HCT116 (cell line): ENCODE measurements at regions not wholly inside any gene's neighbourhood (a gene's known extent, or its start where the extent isn't known, plus 50 kb on each side); places are given as distances from the start of the nearest gene placed in this dataset.

Source experiments
- ATAC-seq: fragments of 200-7000 bp; cut with Tn5 transposase; 2 replicates; pipeline ENCODE4 v1.9.1; 2020; ENCODE audit warnings: mild to moderate bottlenecking, moderate library complexity
- BruUV-seq: library from RNA; stranded (reverse); fragments of 400-500 nt; replicated peaks from 2 replicates; lab custom pipeline; 2021; lab: Mats Ljungman, UMichigan
- CTCF ChIA-PET: fragments of 300-600 bp; sonication (Branson Sonifier 250); formaldehyde crosslinking; loops from one replicate; lab custom pipeline; 2021; ENCODE audit warnings: antibody characterized with exemption; lab: Charles Lee
- POLR2A ChIA-PET: fragments of 300-600, 350-600 bp; sonication (Branson Sonifier 250); formaldehyde crosslinking; loops from one replicate; lab custom pipeline; 2021; ENCODE audit warnings: antibody characterized with exemption; lab: Charles Lee
- RAD21 ChIA-PET, 2 experiments: fragments of 300-600 bp; sonication (Branson Sonifier 250); formaldehyde crosslinking; loops; one replicate each; lab custom pipeline; 2023; ENCODE audit warnings: low total read pairs in 2 of 2; ENCODE audit not compliant: uncharacterized antibody in 2 of 2, unreplicated experiment in 2 of 2, low non-redundant PET in 1 of 2; lab: Charles Lee
- DNase-seq: peaks from one replicate; pipeline ENCODE4 v3.0.0-alpha.2; 2010; ENCODE audit warnings: low read depth, low spot score
- H2AFZ ChIP-seq: fragments of 200-600 bp; shearing (Covaris generic), sonication (generic); 2 replicates; pipeline ENCODE4 v1.6.1; 2017; ENCODE audit warnings: low read depth, mixed run types, mixed read lengths, antibody characterized with exemption, low read length; ENCODE audit not compliant: poor library complexity, severe bottlenecking
- H3K27ac ChIP-seq: 2 replicates; pipeline ENCODE4 v1.5.1; 2012; ENCODE audit warnings: low read depth, low read length
- H3K27me3 ChIP-seq: fragments of 200-600 bp; sonication (generic); 2 replicates; pipeline ENCODE4 v1.6.1; 2016; ENCODE audit warnings: mixed run types, low read length, mixed read lengths; ENCODE audit not compliant: insufficient read depth
- H3K36me3 ChIP-seq, 2 experiments: fragments of 200-500 bp in 1 of 2; fragments of 200-600 bp in 1 of 2; sonication (Bioruptor generic) in 1 of 2; sonication (generic) in 1 of 2; 2 replicates each; pipeline versions ENCODE4 v1.5.1 to v1.6.1; 2014 to 2016; ENCODE audit warnings: low read length in 2 of 2, inconsistent platforms in 1 of 2, mixed read lengths in 1 of 2, mixed run types in 1 of 2; ENCODE audit not compliant: insufficient read depth in 2 of 2, control insufficient read depth in 1 of 2
- H3K4me1 ChIP-seq, 2 experiments: fragments of 200-600 bp in 1 of 2; sonication (generic) in 1 of 2; 2 replicates each; pipeline versions ENCODE4 v1.5.1 to v1.6.1; 2012 to 2017; ENCODE audit warnings: low read length in 2 of 2, inconsistent platforms in 1 of 2, mild to moderate bottlenecking in 1 of 2, mixed read lengths in 1 of 2, mixed run types in 1 of 2, moderate library complexity in 1 of 2; ENCODE audit not compliant: insufficient read depth in 2 of 2, control insufficient read depth in 1 of 2
- H3K4me2 ChIP-seq: fragments of 200-600 bp; sonication (generic); 2 replicates; pipeline ENCODE4 v1.6.1; 2017; ENCODE audit warnings: mixed run types, low read length, mixed read lengths
- H3K4me3 ChIP-seq, 2 experiments: fragments of 200-600 bp in 1 of 2; sonication (generic) in 1 of 2; replicated peaks in 1 of 2; 2 replicates each; pipeline ENCODE4 v1.5.1; 2011 to 2016; ENCODE audit warnings: low read length in 2 of 2, control low read depth in 1 of 2, low read depth in 1 of 2, mild to moderate bottlenecking in 1 of 2, mixed read lengths in 1 of 2, mixed run types in 1 of 2
- H3K79me2 ChIP-seq: fragments of 200-600 bp; sonication (generic); 2 replicates; pipeline ENCODE4 v1.6.1; 2017; ENCODE audit warnings: mild to moderate bottlenecking, mixed run types, low read length, moderate library complexity, mixed read lengths; ENCODE audit not compliant: insufficient read depth
- H3K9ac ChIP-seq: fragments of 200-600 bp; sonication (generic); 2 replicates; pipeline ENCODE4 v1.6.1; 2016; ENCODE audit warnings: low read length, mixed read lengths
- H3K9me2 ChIP-seq: fragments of 200-600 bp; sonication (generic), shearing (Covaris generic); 2 replicates; pipeline ENCODE4 v1.6.1; 2017; ENCODE audit warnings: mixed run types, mild to moderate bottlenecking, moderate library complexity; ENCODE audit not compliant: insufficient read depth
- H3K9me3 ChIP-seq, 2 experiments: fragments of 200-500 bp in 1 of 2; fragments of 200-600 bp in 1 of 2; sonication (Bioruptor generic) in 1 of 2; sonication (generic) in 1 of 2; 2 replicates each; pipeline ENCODE4 v1.6.1; 2014 to 2017; ENCODE audit warnings: low read length in 2 of 2, mixed read lengths in 2 of 2, inconsistent platforms in 1 of 2, low read depth in 1 of 2, mild to moderate bottlenecking in 1 of 2, mixed run types in 1 of 2, moderate library complexity in 1 of 2; ENCODE audit not compliant: control insufficient read depth in 1 of 2, insufficient read depth in 1 of 2
- H4K20me1 ChIP-seq: fragments of 200-600 bp; sonication (generic), shearing (Covaris generic); 2 replicates; pipeline ENCODE4 v1.6.1; 2017; ENCODE audit warnings: mixed run types, mild to moderate bottlenecking, moderate library complexity; ENCODE audit not compliant: insufficient read depth
- CBX3 ChIP-seq: IDR thresholded peaks from 2 replicates; pipeline ENCODE4 v1.6.1; 2012; ENCODE audit warnings: low read depth
- EGR1 ChIP-seq: IDR thresholded peaks from 2 replicates; pipeline ENCODE4 v1.6.1; 2012; ENCODE audit warnings: low read depth
- EZH2 ChIP-seq: fragments of 200-600 bp; sonication (generic); IDR thresholded peaks from 2 replicates; pipeline ENCODE4 v1.6.1; 2017; ENCODE audit warnings: antibody characterized with exemption, mixed run types
- EZH2phosphoT487 ChIP-seq: fragments of 200-600 bp; IDR thresholded peaks from 2 replicates; pipeline ENCODE4 v1.6.1; 2018; ENCODE audit warnings: antibody characterized with exemption, borderline replicate concordance
- FOSL1 ChIP-seq: IDR thresholded peaks from 2 replicates; pipeline ENCODE4 v1.6.1; 2012; ENCODE audit warnings: low read depth
- JUND ChIP-seq: IDR thresholded peaks from 2 replicates; pipeline ENCODE4 v1.6.1; 2012
- POLR2A ChIP-seq: IDR thresholded peaks from 2 replicates; pipeline ENCODE4 v1.7.0; 2011; ENCODE audit warnings: borderline replicate concordance; ENCODE audit not compliant: insufficient read depth, insufficient read length; ENCODE audit errors: extremely low read depth
- SP1 ChIP-seq: IDR thresholded peaks from 2 replicates; pipeline ENCODE4 v1.6.1; 2012; ENCODE audit warnings: low read depth
- SRF ChIP-seq: IDR thresholded peaks from 2 replicates; pipeline ENCODE4 v1.6.1; 2012; ENCODE audit warnings: low read depth
- YY1 ChIP-seq: IDR thresholded peaks from 2 replicates; pipeline ENCODE4 v1.6.1; 2011; ENCODE audit warnings: low read length, low read depth, moderate library complexity, mild to moderate bottlenecking; ENCODE audit not compliant: insufficient replicate concordance; ENCODE audit errors: extremely low read depth
- ZBTB33 ChIP-seq: IDR thresholded peaks from 2 replicates; pipeline ENCODE4 v1.6.1; 2011; ENCODE audit warnings: mild to moderate bottlenecking, low read length, moderate library complexity; ENCODE audit not compliant: insufficient replicate concordance; ENCODE audit errors: extremely low read depth
- intact Hi-C: fragments of 100-400 bp; cut with micrococcal nuclease; formaldehyde crosslinking; loops from 2 replicates; pipeline ENCODE4 v1.10.0; 2022
- TF ChIP-seq, protein P1 (sequence below), 3 experiments: fragments of 200-600 bp in 1 of 3; sonication (generic) in 1 of 3; IDR thresholded peaks in 2 of 3; conservative IDR thresholded peaks in 1 of 3; 2 replicates each; pipeline ENCODE4 v1.5.1; 2012 to 2017; ENCODE audit warnings: low read depth in 2 of 3, low read length in 2 of 3, antibody characterized with exemption in 1 of 3, borderline replicate concordance in 1 of 3, control low read depth in 1 of 3, mild to moderate bottlenecking in 1 of 3, mixed read lengths in 1 of 3, mixed run types in 1 of 3, moderate library complexity in 1 of 3; ENCODE audit not compliant: insufficient read depth in 1 of 3
- TF ChIP-seq, protein P2 (sequence below): IDR thresholded peaks from 2 replicates; pipeline ENCODE4 v1.6.1; 2012

DNA sequence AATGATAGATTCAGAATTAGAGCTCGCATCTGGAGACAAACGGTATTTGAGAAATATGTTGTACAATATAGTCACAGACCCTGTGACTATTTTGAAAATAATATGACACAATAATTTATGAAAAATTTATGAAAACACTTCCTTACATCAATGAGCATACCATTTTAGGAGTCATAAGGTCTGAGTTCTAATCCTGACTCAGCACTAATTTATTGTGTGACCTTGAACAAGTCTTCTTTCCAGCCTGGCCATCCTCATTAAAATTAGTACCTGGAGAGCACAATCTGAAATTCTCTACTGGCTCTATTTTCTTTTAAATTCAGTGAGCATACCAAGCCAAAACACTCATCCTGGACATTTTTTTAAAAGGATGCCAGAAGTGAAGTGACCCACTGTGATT lies 622.3 kb downstream of the SMARCA1 start:
- no peaks in the 10 kb centered on the region for H4K20me1 ChIP-seq
- no peak overlapping the region for H3K9ac ChIP-seq
- ChIA-PET RAD21 (no interaction called here), POLR2A (no interaction called here), CTCF (no interaction called here)
- no peaks in the 10 kb centered on the region for H3K4me1 ChIP-seq
- no peak overlapping the region for H3K4me3 ChIP-seq
- H3K79me2 ChIP-seq: no peaks in the 10 kb centered on the region
- no peak overlapping the region for H3K4me2 ChIP-seq
- intact Hi-C loops: no loop called here
- no peak overlapping the region for H3K27ac ChIP-seq
- no peaks in the 10 kb centered on the region for H3K27me3 ChIP-seq
- DNase-seq (no peak), ATAC-seq (no peak)
- no peaks in the 10 kb centered on the region for H3K9me2 ChIP-seq
- no peaks in the 10 kb centered on the region for H3K9me3 ChIP-seq
- no TSS peak for BruUV-seq
- no peak overlapping the region for H2AFZ ChIP-seq
- H3K36me3 ChIP-seq: no peaks in the 10 kb centered on the region
- TF ChIP-seq YY1 (no peak), EZH2phosphoT487 (no peak), JUND (no peak), SRF (no peak), POLR2A (no peak), CBX3 (no peak), FOSL1 (no peak), EGR1 (no peak), ZBTB33 (no peak), EZH2 (no peak), SP1 (no peak)
- TF ChIP-seq, protein P1, sequence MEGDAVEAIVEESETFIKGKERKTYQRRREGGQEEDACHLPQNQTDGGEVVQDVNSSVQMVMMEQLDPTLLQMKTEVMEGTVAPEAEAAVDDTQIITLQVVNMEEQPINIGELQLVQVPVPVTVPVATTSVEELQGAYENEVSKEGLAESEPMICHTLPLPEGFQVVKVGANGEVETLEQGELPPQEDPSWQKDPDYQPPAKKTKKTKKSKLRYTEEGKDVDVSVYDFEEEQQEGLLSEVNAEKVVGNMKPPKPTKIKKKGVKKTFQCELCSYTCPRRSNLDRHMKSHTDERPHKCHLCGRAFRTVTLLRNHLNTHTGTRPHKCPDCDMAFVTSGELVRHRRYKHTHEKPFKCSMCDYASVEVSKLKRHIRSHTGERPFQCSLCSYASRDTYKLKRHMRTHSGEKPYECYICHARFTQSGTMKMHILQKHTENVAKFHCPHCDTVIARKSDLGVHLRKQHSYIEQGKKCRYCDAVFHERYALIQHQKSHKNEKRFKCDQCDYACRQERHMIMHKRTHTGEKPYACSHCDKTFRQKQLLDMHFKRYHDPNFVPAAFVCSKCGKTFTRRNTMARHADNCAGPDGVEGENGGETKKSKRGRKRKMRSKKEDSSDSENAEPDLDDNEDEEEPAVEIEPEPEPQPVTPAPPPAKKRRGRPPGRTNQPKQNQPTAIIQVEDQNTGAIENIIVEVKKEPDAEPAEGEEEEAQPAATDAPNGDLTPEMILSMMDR (IDR thresholded peaks at IDR 0.05 in 2 of 3, conservative IDR thresholded peaks at IDR 0.05 in 1 of 3; ENCODE audit: borderline replicate concordance in 1 of 3, insufficient read depth in 1 of 3, low read depth in 2 of 3, low read length in 2 of 3): no peak
- TF ChIP-seq, protein P2, sequence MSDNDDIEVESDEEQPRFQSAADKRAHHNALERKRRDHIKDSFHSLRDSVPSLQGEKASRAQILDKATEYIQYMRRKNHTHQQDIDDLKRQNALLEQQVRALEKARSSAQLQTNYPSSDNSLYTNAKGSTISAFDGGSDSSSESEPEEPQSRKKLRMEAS: no peak
